Brain microvascular endothelial cell (primary cell): ENCODE measurements at regions not wholly inside any gene's neighbourhood (a gene's known extent, or its start where the extent isn't known, plus 50 kb on each side); places are given as distances from the start of the nearest gene placed in this dataset.

Source experiments
- DNase-seq: peaks from one replicate; pipeline ENCODE4 v3.0.0-alpha.2; 2020
- H3K27ac ChIP-seq: fragments of 250-450 bp; sonication (Bioruptor Pico); 2 replicates; pipeline ENCODE4 v1.5.1; 2020; ENCODE audit warnings: mild to moderate bottlenecking, moderate library complexity
- H3K27me3 ChIP-seq: fragments of 250-450 bp; sonication (Bioruptor Pico); replicated peaks from 2 replicates; pipeline ENCODE4 v1.5.1; 2020; ENCODE audit warnings: mild to moderate bottlenecking
- H3K36me3 ChIP-seq: fragments of 250-450 bp; sonication (Bioruptor Pico); replicated peaks from 2 replicates; pipeline ENCODE4 v1.5.1; 2020; ENCODE audit warnings: mild to moderate bottlenecking
- H3K4me3 ChIP-seq: 2 replicates; pipeline ENCODE4 v1.5.1; 2011; ENCODE audit warnings: low read depth, mild to moderate bottlenecking, control low read depth, low read length, moderate library complexity
- CTCF ChIP-seq: IDR thresholded peaks from 2 replicates; pipeline ENCODE4 v1.5.1; 2011; ENCODE audit warnings: low read depth, mild to moderate bottlenecking, moderate library complexity, low read length, control low read depth, inconsistent platforms; ENCODE audit errors: missing control alignments
- in situ Hi-C: cut with HindIII; loops from 2 replicates; pipeline ENCODE4 v1.10.0; 2017; ENCODE audit warnings: low sequenced_read_pairs, low pct_ligation_motif_present

GRCh38 chr1:243924588-243925349 lies 74.7 kb upstream of the AKT3 start:
- peak; percentile 24 for DNase-seq
- H3K27me3 ChIP-seq: no peaks in the 10 kb centered on the region
- no peak overlapping the region for H3K4me3 ChIP-seq
- TF ChIP-seq CTCF: no peak
- peak overlapping the region; percentile 45 for H3K27ac ChIP-seq
- in situ Hi-C loops: no loop called here
- no peaks in the 10 kb centered on the region for H3K36me3 ChIP-seq

- in situ Hi-C loops: no loop called here
- no peak for TF ChIP-seq CTCF
- H3K27ac ChIP-seq: peak overlapping the region; percentile 45
- DNase-seq: peak; percentile 56
- no peaks in the 10 kb centered on the region for H3K27me3 ChIP-seq
- H3K36me3 ChIP-seq: no peaks in the 10 kb centered on the region
- no peak overlapping the region for H3K4me3 ChIP-seq
These were observed 74.1 kb upstream of the AKT3 start for GRCh38 chr1:243924188-243924587.

- no peak overlapping the region for H3K4me3 ChIP-seq
- no peaks in the 10 kb centered on the region for H3K36me3 ChIP-seq
- no peaks in the 10 kb centered on the region for H3K27me3 ChIP-seq
- H3K27ac ChIP-seq: peak overlapping the region; percentile 45
- no peak for DNase-seq
- in situ Hi-C loops: no loop called here
- no peak for TF ChIP-seq CTCF
These were observed 73.5 kb upstream of the AKT3 start for GRCh38 chr1:243923292-243924171.

- H3K36me3 ChIP-seq: no peaks in the 10 kb centered on the region
- in situ Hi-C loops: no loop called here
- no peak for DNase-seq
- no peak for TF ChIP-seq CTCF
- H3K27me3 ChIP-seq: no peaks in the 10 kb centered on the region
- H3K4me3 ChIP-seq: no peak overlapping the region
- H3K27ac ChIP-seq: no peak overlapping the region
These were observed 71.1 kb upstream of the AKT3 start for GRCh38 chr1:243921111-243921510.

GRCh38 chr1:243917863-243918565 lies 68.0 kb upstream of the AKT3 start:
- H3K27ac ChIP-seq: peak overlapping the region; percentile 80
- peak; percentile 39 for DNase-seq
- peak overlapping the region; percentile 66 for H3K4me3 ChIP-seq
- no peaks in the 10 kb centered on the region for H3K27me3 ChIP-seq
- in situ Hi-C loops: no loop called here
- TF ChIP-seq CTCF: no peak
- no peaks in the 10 kb centered on the region for H3K36me3 ChIP-seq
